WTC11 (cell line): ENCODE measurements at regions not wholly inside any gene's neighbourhood (a gene's known extent, or its start where the extent isn't known, plus 50 kb on each side); places are given as distances from the start of the nearest gene placed in this dataset.

Source experiments
- CREM ChIP-seq: sonication (generic); formaldehyde crosslinking; IDR thresholded peaks from 2 replicates; pipeline ENCODE4 v1.8.1; 2022; ENCODE audit warnings: mild to moderate bottlenecking, missing genetic modification reagents, moderate library complexity
- CTCF ChIP-seq: fragments of 200-600 bp; IDR thresholded peaks from 2 replicates; pipeline ENCODE4 v1.8.0; 2022; ENCODE audit warnings: antibody characterized with exemption
- IRF2 ChIP-seq: sonication (generic); formaldehyde crosslinking; IDR thresholded peaks from 2 replicates; pipeline ENCODE4 v1.8.0; 2022; ENCODE audit warnings: low read depth, missing genetic modification reagents, borderline replicate concordance
- MLX ChIP-seq: sonication (generic); formaldehyde crosslinking; IDR thresholded peaks from 2 replicates; pipeline ENCODE4 v1.8.1; 2023; ENCODE audit warnings: mild to moderate bottlenecking, missing genetic modification reagents, moderate library complexity
- NR1H2 ChIP-seq: sonication (generic); formaldehyde crosslinking; IDR thresholded peaks from 2 replicates; pipeline ENCODE4 v1.9.0; 2021; ENCODE audit warnings: mild to moderate bottlenecking, moderate library complexity, missing genetic modification reagents
- PRDM15 ChIP-seq: sonication (generic); formaldehyde crosslinking; IDR thresholded peaks from 2 replicates; pipeline ENCODE4 v1.8.0; 2022; ENCODE audit warnings: missing genetic modification reagents
- TEAD1 ChIP-seq: sonication (generic); formaldehyde crosslinking; IDR thresholded peaks from 2 replicates; pipeline ENCODE4 v1.8.0; 2022; ENCODE audit warnings: mild to moderate bottlenecking, missing genetic modification reagents
- TEAD4 ChIP-seq: sonication (generic); formaldehyde crosslinking; IDR thresholded peaks from 2 replicates; pipeline ENCODE4 v1.8.0; 2022; ENCODE audit warnings: mild to moderate bottlenecking, missing genetic modification reagents
- USF2 ChIP-seq: sonication (generic); formaldehyde crosslinking; IDR thresholded peaks from 2 replicates; pipeline ENCODE4 v1.8.1; 2023; ENCODE audit warnings: mild to moderate bottlenecking, missing genetic modification reagents, moderate library complexity
- ZBTB21 ChIP-seq: sonication (generic); formaldehyde crosslinking; IDR thresholded peaks from 2 replicates; pipeline ENCODE4 v1.8.1; 2023; ENCODE audit warnings: mild to moderate bottlenecking, missing genetic modification reagents, borderline replicate concordance
- ZNF263 ChIP-seq: sonication (generic); formaldehyde crosslinking; IDR thresholded peaks from 2 replicates; pipeline ENCODE4 v1.8.1; 2022; ENCODE audit warnings: low read depth, mild to moderate bottlenecking, moderate library complexity, missing genetic modification reagents
- ZNF416 ChIP-seq: fragments of 250-450 bp; sonication (Bioruptor Pico); IDR thresholded peaks from 2 replicates; pipeline ENCODE4 v1.9.0; 2021; ENCODE audit warnings: mild to moderate bottlenecking, inconsistent platforms

GRCh38 chr2:172211512-172211911, 108.8 kb upstream of the DLX2 start:
- TF ChIP-seq CTCF (no peak), IRF2 (CRISPR knock-in tag) (no peak), USF2 (CRISPR knock-in tag) (no peak), TEAD1 (no peak), NR1H2 (no peak), TEAD4 (no peak), CREM (no peak), MLX (CRISPR knock-in tag) (no peak), ZNF263 (no peak), PRDM15 (no peak), ZNF416 (CRISPR knock-in tag) (no peak), ZBTB21 (no peak)
